H9 (cell line): ENCODE measurements at regions not wholly inside any gene's neighbourhood (a gene's known extent, or its start where the extent isn't known, plus 50 kb on each side); places are given as distances from the start of the nearest gene placed in this dataset.

Experiments used
- DNase-seq: peaks from one replicate; pipeline ENCODE4 v3.0.0-alpha.2; 2017
- H2AFZ ChIP-seq: one replicate; pipeline ENCODE4 v1.6.1; 2013; ENCODE audit warnings: mild to moderate bottlenecking, low read length, control low read depth, moderate library complexity
- H2AK5ac ChIP-seq: 2 replicates; pipeline ENCODE4 v1.6.1; 2013; ENCODE audit warnings: low read length, control low read depth, mixed read lengths; ENCODE audit not compliant: insufficient read length
- H2BK120ac ChIP-seq: one replicate; pipeline ENCODE4 v1.6.1; 2013; ENCODE audit warnings: low read depth, mild to moderate bottlenecking, low read length, control low read depth, inconsistent platforms; ENCODE audit not compliant: poor library complexity, severe bottlenecking
- H2BK12ac ChIP-seq: 2 replicates; pipeline ENCODE4 v1.6.1; 2013; ENCODE audit warnings: low read length, control low read depth, mixed read lengths, low read depth; ENCODE audit not compliant: insufficient read length
- H2BK15ac ChIP-seq: 2 replicates; pipeline ENCODE4 v1.6.1; 2013; ENCODE audit warnings: low read depth, low read length, control low read depth
- H2BK20ac ChIP-seq: one replicate; pipeline ENCODE4 v1.6.1; 2013; ENCODE audit warnings: low read depth, mild to moderate bottlenecking, low read length, control low read depth, inconsistent platforms; ENCODE audit not compliant: poor library complexity, severe bottlenecking
- H2BK5ac ChIP-seq: 2 replicates; pipeline ENCODE4 v1.6.1; 2013; ENCODE audit warnings: low read length, control low read depth, mixed read lengths; ENCODE audit not compliant: insufficient read length
- H3K14ac ChIP-seq: 2 replicates; pipeline ENCODE4 v1.6.1; 2013; ENCODE audit warnings: low read length, control low read depth; ENCODE audit not compliant: insufficient read depth
- H3K18ac ChIP-seq: 2 replicates; pipeline ENCODE4 v1.6.1; 2013; ENCODE audit warnings: low read depth, mild to moderate bottlenecking, mixed read lengths, low read length, control low read depth; ENCODE audit not compliant: insufficient read length
- H3K23ac ChIP-seq: 2 replicates; pipeline ENCODE4 v1.6.1; 2013; ENCODE audit warnings: low read length, control low read depth, mixed read lengths, low read depth; ENCODE audit not compliant: insufficient read length
- H3K23me2 ChIP-seq: 2 replicates; pipeline ENCODE4 v1.6.1; 2013; ENCODE audit warnings: low read depth, mild to moderate bottlenecking, mixed read lengths, low read length, control low read depth; ENCODE audit not compliant: insufficient read length, poor library complexity, severe bottlenecking
- H3K27ac ChIP-seq: 2 replicates; pipeline ENCODE4 v1.5.1; 2013; ENCODE audit warnings: low read length, control low read depth, mixed read lengths, low read depth; ENCODE audit not compliant: insufficient read length
- H3K27me3 ChIP-seq: 2 replicates; pipeline ENCODE4 v1.6.1; 2013; ENCODE audit warnings: low read length, control low read depth, inconsistent platforms; ENCODE audit not compliant: insufficient read depth
- H3K4ac ChIP-seq: 2 replicates; pipeline ENCODE4 v1.6.1; 2013; ENCODE audit warnings: low read depth, mild to moderate bottlenecking, control low read depth, inconsistent platforms, low read length, moderate library complexity
- H3K4me1 ChIP-seq: 2 replicates; pipeline ENCODE4 v1.6.1; 2013; ENCODE audit warnings: low read length, control low read depth, inconsistent platforms; ENCODE audit not compliant: insufficient read depth
- H3K4me2 ChIP-seq: 2 replicates; pipeline ENCODE4 v1.6.1; 2013; ENCODE audit warnings: low read length, control low read depth, mixed read lengths; ENCODE audit not compliant: insufficient read length, insufficient read depth
- H3K56ac ChIP-seq: 2 replicates; pipeline ENCODE4 v1.6.1; 2013; ENCODE audit warnings: low read depth, mild to moderate bottlenecking, mixed read lengths, low read length, control low read depth; ENCODE audit not compliant: insufficient read length
- H3K79me1 ChIP-seq: 2 replicates; pipeline ENCODE4 v1.6.1; 2013; ENCODE audit warnings: low read depth, mild to moderate bottlenecking, moderate library complexity, low read length, control low read depth, inconsistent platforms; ENCODE audit not compliant: insufficient read depth, poor library complexity, severe bottlenecking
- H3K79me2 ChIP-seq: 2 replicates; pipeline ENCODE4 v1.6.1; 2013; ENCODE audit warnings: low read length, control low read depth, inconsistent platforms; ENCODE audit not compliant: insufficient read depth
- H3K9ac ChIP-seq: 2 replicates; pipeline ENCODE4 v1.6.1; 2013; ENCODE audit warnings: low read length, control low read depth, mixed read lengths; ENCODE audit not compliant: insufficient read length; ENCODE audit errors: extremely low read depth
- H3K9me3 ChIP-seq: one replicate; pipeline ENCODE4 v1.6.1; 2013; ENCODE audit warnings: low read depth, low read length, inconsistent platforms; ENCODE audit not compliant: control insufficient read depth
- H3T11ph ChIP-seq: one replicate; pipeline ENCODE4 v1.6.1; 2013; ENCODE audit warnings: mild to moderate bottlenecking, low read length, control low read depth, inconsistent platforms
- H4K20me1 ChIP-seq: one replicate; pipeline ENCODE4 v1.6.1; 2013; ENCODE audit not compliant: control insufficient read depth, insufficient read length, insufficient read depth
- H4K5ac ChIP-seq: 2 replicates; pipeline ENCODE4 v1.6.1; 2013; ENCODE audit warnings: low read depth, mild to moderate bottlenecking, mixed read lengths, low read length, control low read depth; ENCODE audit not compliant: insufficient read length
- H4K8ac ChIP-seq: replicated peaks from 2 replicates; pipeline ENCODE4 v1.6.1; 2013; ENCODE audit warnings: low read length, control low read depth, mixed read lengths, low read depth; ENCODE audit not compliant: insufficient read length
- H4K91ac ChIP-seq: 2 replicates; pipeline ENCODE4 v1.6.1; 2013; ENCODE audit warnings: low read depth, mild to moderate bottlenecking, moderate library complexity, mixed read lengths, low read length, control low read depth; ENCODE audit not compliant: insufficient read length
- H3K27ac Mint-ChIP-seq, 3 experiments: 2 replicates in 2 of 3; 3 replicates in 1 of 3; pipeline ENCODE4 v1.8.0; 2020 to 2021; ENCODE audit warnings: mixed read lengths in 3 of 3, mild to moderate bottlenecking in 1 of 3, moderate library complexity in 1 of 3
- H3K27me3 Mint-ChIP-seq: 2 replicates; pipeline ENCODE4 v1.8.0; 2021; ENCODE audit warnings: low read depth, mild to moderate bottlenecking, moderate library complexity, mixed read lengths
- H3K36me3 Mint-ChIP-seq, 3 experiments: 2 replicates in 2 of 3; 3 replicates in 1 of 3; pipeline ENCODE4 v1.8.0; 2020 to 2021; ENCODE audit warnings: low read depth in 3 of 3, mixed read lengths in 3 of 3; ENCODE audit not compliant: insufficient read depth in 1 of 3
- H3K4me1 Mint-ChIP-seq, 2 experiments: 2 replicates each; pipeline ENCODE4 v1.8.0; 2020; ENCODE audit warnings: mixed read lengths in 2 of 2
- H3K4me3 Mint-ChIP-seq, 2 experiments: 2 replicates in 1 of 2; 3 replicates in 1 of 2; pipeline ENCODE4 v1.8.0; 2020 to 2021; ENCODE audit warnings: mild to moderate bottlenecking in 2 of 2, mixed read lengths in 2 of 2, moderate library complexity in 1 of 2
- H3K9me3 Mint-ChIP-seq, 2 experiments: 2 replicates in 1 of 2; 3 replicates in 1 of 2; pipeline ENCODE4 v1.8.0; 2020; ENCODE audit warnings: mild to moderate bottlenecking in 2 of 2, mixed read lengths in 2 of 2, moderate library complexity in 1 of 2
- WGBS: extraction: QIAGEN DNeasy Blood & Tissue Kit; methylation state at CpG from one replicate; pipeline ENCODE4 v1.1.7; 2013; ENCODE audit warnings: missing lambda C conversion rate, low lambda C conversion rate, mixed read lengths; ENCODE audit not compliant: insufficient read length; ENCODE audit errors: extremely low coverage; 5-methylcytosine and 5-hydroxymethylcytosine counted together
- TF ChIP-seq, protein P1 (sequence below): fragments of 200-600 bp; sonication (generic); conservative IDR thresholded peaks from 3 replicates; pipeline ENCODE4 v1.8.0; 2021; ENCODE audit warnings: antibody characterized with exemption, mild to moderate bottlenecking

- H3K14ac ChIP-seq: no peak overlapping the region
- no peak overlapping the region for H3K9ac ChIP-seq
- no peak overlapping the region for H3K4ac ChIP-seq
- no peak overlapping the region for H3K27ac Mint-ChIP-seq
- H3K9me3 ChIP-seq: no peaks in the 10 kb centered on the region
- no peak overlapping the region for H2AK5ac ChIP-seq
- H3K18ac ChIP-seq: no peak overlapping the region
- DNase-seq: no peak
- no peaks in the 10 kb centered on the region for H3K36me3 Mint-ChIP-seq
- H3K4me3 Mint-ChIP-seq: no peak overlapping the region
- H2BK20ac ChIP-seq: no peak overlapping the region
- H4K91ac ChIP-seq: no peak overlapping the region
- H2BK12ac ChIP-seq: no peak overlapping the region
- H3K79me2 ChIP-seq: no peaks in the 10 kb centered on the region
- no peak overlapping the region for H3K56ac ChIP-seq
- H4K20me1 ChIP-seq: no peaks in the 10 kb centered on the region
- no peak overlapping the region for H2BK5ac ChIP-seq
- no peak overlapping the region for H3K27ac ChIP-seq
- H2AFZ ChIP-seq: no peak overlapping the region
- no peak overlapping the region for H2BK120ac ChIP-seq
- no peaks in the 10 kb centered on the region for H3K27me3 ChIP-seq
- no peaks in the 10 kb centered on the region for H3K4me1 ChIP-seq
- TF ChIP-seq, protein P1, sequence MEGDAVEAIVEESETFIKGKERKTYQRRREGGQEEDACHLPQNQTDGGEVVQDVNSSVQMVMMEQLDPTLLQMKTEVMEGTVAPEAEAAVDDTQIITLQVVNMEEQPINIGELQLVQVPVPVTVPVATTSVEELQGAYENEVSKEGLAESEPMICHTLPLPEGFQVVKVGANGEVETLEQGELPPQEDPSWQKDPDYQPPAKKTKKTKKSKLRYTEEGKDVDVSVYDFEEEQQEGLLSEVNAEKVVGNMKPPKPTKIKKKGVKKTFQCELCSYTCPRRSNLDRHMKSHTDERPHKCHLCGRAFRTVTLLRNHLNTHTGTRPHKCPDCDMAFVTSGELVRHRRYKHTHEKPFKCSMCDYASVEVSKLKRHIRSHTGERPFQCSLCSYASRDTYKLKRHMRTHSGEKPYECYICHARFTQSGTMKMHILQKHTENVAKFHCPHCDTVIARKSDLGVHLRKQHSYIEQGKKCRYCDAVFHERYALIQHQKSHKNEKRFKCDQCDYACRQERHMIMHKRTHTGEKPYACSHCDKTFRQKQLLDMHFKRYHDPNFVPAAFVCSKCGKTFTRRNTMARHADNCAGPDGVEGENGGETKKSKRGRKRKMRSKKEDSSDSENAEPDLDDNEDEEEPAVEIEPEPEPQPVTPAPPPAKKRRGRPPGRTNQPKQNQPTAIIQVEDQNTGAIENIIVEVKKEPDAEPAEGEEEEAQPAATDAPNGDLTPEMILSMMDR: no peak
- no peaks in the 10 kb centered on the region for H3K23me2 ChIP-seq
- no peak overlapping the region for H3K23ac ChIP-seq
- H3K9me3 Mint-ChIP-seq: no peaks in the 10 kb centered on the region
- H3K4me2 ChIP-seq: no peak overlapping the region
- H3K79me1 ChIP-seq: no peaks in the 10 kb centered on the region
- no peaks in the 10 kb centered on the region for H3K4me1 Mint-ChIP-seq
- no peak overlapping the region for H2BK15ac ChIP-seq
- no peak overlapping the region for H3T11ph ChIP-seq
- no CpG with 5 or more reads among the region's 4 CpGs for WGBS
- no peak overlapping the region for H4K8ac ChIP-seq
- no peak overlapping the region for H4K5ac ChIP-seq
- H3K27me3 Mint-ChIP-seq: no peaks in the 10 kb centered on the region
These were observed 97.4 kb upstream of the PSMD7 start for GRCh38 chr16:74199066-74199841.
